ENCODE measurements at regions not wholly inside any gene's neighbourhood (a gene's known extent, or its start where the extent isn't known, plus 50 kb on each side); places are given as distances from the start of the nearest gene placed in this dataset.
"Not testable (repeated sequence)": the region's sequence is repeated elsewhere in the genome, so short reads cannot be mapped to it uniquely, and the experiment has no call there.

GRCh38 chr14:76699939-76700590 is 61.2 kb upstream of the VASH1 start:
- DNase-seq (ENCODE audit: low spot score), result no peak

GRCh38 chr14:76701436-76701835 is 59.8 kb upstream of the VASH1 start:
- no peak for DNase-seq (ENCODE audit: low spot score)

- no peak for DNase-seq (ENCODE audit: low spot score)
These were observed 59.3 kb upstream of the VASH1 start for GRCh38 chr14:76701981-76702380.

GRCh38 chr14:76705214-76705613 is 56.1 kb upstream of the VASH1 start:
- DNase-seq (ENCODE audit: low spot score), result no peak

GRCh38 chr14:76706207-76706606 is 55.1 kb upstream of the VASH1 start:
- DNase-seq (ENCODE audit: low spot score), result not testable (repeated sequence)

- DNase-seq (ENCODE audit: low spot score), result no peak
These were observed 54.5 kb upstream of the VASH1 start for GRCh38 chr14:76706811-76707210.

- DNase-seq (ENCODE audit: low spot score), result no peak
These were observed 53.2 kb upstream of the VASH1 start for GRCh38 chr14:76708028-76708427.

GRCh38 chr14:76708771-76709170 is 52.5 kb upstream of the VASH1 start:
- DNase-seq (ENCODE audit: low spot score), result no peak

- DNase-seq (ENCODE audit: low spot score), result peak; percentile 35
These were observed 50.9 kb upstream of the VASH1 start for GRCh38 chr14:76710056-76711010.
